IMR-90 (cell line): ENCODE measurements at regions not wholly inside any gene's neighbourhood (a gene's known extent, or its start where the extent isn't known, plus 50 kb on each side); places are given as distances from the start of the nearest gene placed in this dataset.
"Not testable (repeated sequence)": the region's sequence is repeated elsewhere in the genome, so short reads cannot be mapped to it uniquely, and the experiment has no call there.

Source experiments
- ATAC-seq: fragments of 200-7000 bp; cut with Tn5 transposase; 2 replicates; pipeline ENCODE4 v1.9.1; 2020; ENCODE audit warnings: low read depth, mild to moderate bottlenecking, moderate library complexity
- BruUV-seq: library from RNA; stranded (reverse); fragments of 400-500 nt; replicated peaks from 2 replicates; lab custom pipeline; 2021; lab: Mats Ljungman, UMichigan
- CTCF ChIA-PET: fragments of 300-600 bp; formaldehyde crosslinking; extraction: SDS; loops from one replicate; lab custom pipeline; 2021; ENCODE audit warnings: antibody characterized with exemption; lab: Yijun Ruan, JAX
- POLR2A ChIA-PET: fragments of 300-600 bp; sonication (Branson Sonifier 250); formaldehyde crosslinking; loops from one replicate; lab custom pipeline; 2022; ENCODE audit warnings: antibody characterized with exemption; ENCODE audit not compliant: unreplicated experiment; lab: Charles Lee
- DNase-seq: peaks from one replicate; pipeline ENCODE4 v3.0.0; 2013
- H2AFZ ChIP-seq: replicated peaks from 2 replicates; pipeline ENCODE3; 2013; ENCODE audit warnings: low read length, mild to moderate bottlenecking; ENCODE audit not compliant: poor library complexity
- H2AK5ac ChIP-seq: 2 replicates; pipeline ENCODE4 v1.6.1; 2013; ENCODE audit warnings: low read depth, low read length, inconsistent platforms
- H2AK9ac ChIP-seq: replicated peaks from 2 replicates; pipeline ENCODE3; 2013; ENCODE audit warnings: mild to moderate bottlenecking, low read depth, low read length, moderate library complexity; ENCODE audit not compliant: poor library complexity
- H2BK120ac ChIP-seq: 2 replicates; pipeline ENCODE4 v1.6.1; 2013; ENCODE audit warnings: low read depth, low read length, inconsistent platforms
- H2BK15ac ChIP-seq: 3 replicates; pipeline ENCODE4 v1.6.1; 2013; ENCODE audit warnings: low read depth, low read length, inconsistent platforms
- H2BK20ac ChIP-seq: 2 replicates; pipeline ENCODE4 v1.6.1; 2013; ENCODE audit warnings: low read depth, mild to moderate bottlenecking, inconsistent platforms, low read length, moderate library complexity
- H2BK5ac ChIP-seq: 2 replicates; pipeline ENCODE4 v1.6.1; 2013; ENCODE audit warnings: mild to moderate bottlenecking, low read depth, low read length, inconsistent platforms; ENCODE audit not compliant: poor library complexity, severe bottlenecking
- H3K14ac ChIP-seq: replicated peaks from 2 replicates; pipeline ENCODE4 v1.6.1; 2013; ENCODE audit warnings: low read depth, low read length, inconsistent platforms
- H3K18ac ChIP-seq: 2 replicates; pipeline ENCODE4 v1.6.1; 2013; ENCODE audit warnings: low read depth, low read length, control low read depth
- H3K23ac ChIP-seq: 2 replicates; pipeline ENCODE4 v1.6.1; 2013; ENCODE audit warnings: low read depth, low read length, inconsistent platforms
- H3K27ac ChIP-seq: 2 replicates; pipeline ENCODE4 v1.5.1; 2013; ENCODE audit warnings: mild to moderate bottlenecking, control low read depth, low read length; ENCODE audit not compliant: insufficient read depth
- H3K27me3 ChIP-seq: 2 replicates; pipeline ENCODE4 v1.6.1; 2013; ENCODE audit warnings: low read length; ENCODE audit not compliant: control insufficient read depth, insufficient read depth
- H3K36me3 ChIP-seq: 2 replicates; pipeline ENCODE4 v1.6.1; 2013; ENCODE audit warnings: low read length, mixed read lengths; ENCODE audit not compliant: control insufficient read depth, insufficient read depth
- H3K4ac ChIP-seq: 2 replicates; pipeline ENCODE4 v1.6.1; 2013; ENCODE audit warnings: low read depth, low read length, inconsistent platforms
- H3K4me1 ChIP-seq: 2 replicates; pipeline ENCODE4 v1.6.1; 2013; ENCODE audit warnings: low read length, mixed read lengths; ENCODE audit not compliant: control insufficient read depth, insufficient read depth
- H3K4me2 ChIP-seq: 2 replicates; pipeline ENCODE4 v1.6.1; 2013; ENCODE audit warnings: low read depth, mild to moderate bottlenecking, control low read depth, low read length, moderate library complexity
- H3K4me3 ChIP-seq: 2 replicates; pipeline ENCODE4 v1.5.1; 2013; ENCODE audit warnings: low read depth, mild to moderate bottlenecking, control low read depth, low read length, moderate library complexity; ENCODE audit not compliant: insufficient read depth
- H3K56ac ChIP-seq: 2 replicates; pipeline ENCODE4 v1.6.1; 2013; ENCODE audit warnings: low read length, inconsistent platforms; ENCODE audit not compliant: insufficient read depth; ENCODE audit errors: extremely low read depth
- H3K79me1 ChIP-seq, 2 experiments: 2 replicates each; pipeline ENCODE4 v1.6.1; 2013; ENCODE audit warnings: low read length in 2 of 2, inconsistent platforms in 1 of 2, low read depth in 1 of 2
- H3K9ac ChIP-seq: 2 replicates; pipeline ENCODE4 v1.6.1; 2013; ENCODE audit warnings: low read depth, low read length, control low read depth
- H3K9me1 ChIP-seq: 2 replicates; pipeline ENCODE4 v1.6.1; 2013; ENCODE audit warnings: low read length, inconsistent platforms; ENCODE audit not compliant: insufficient read depth
- H3K9me3 ChIP-seq: 2 replicates; pipeline ENCODE4 v1.6.1; 2013; ENCODE audit warnings: low read length; ENCODE audit not compliant: control insufficient read depth, insufficient read depth
- H4K20me1 ChIP-seq: 2 replicates; pipeline ENCODE4 v1.6.1; 2013; ENCODE audit warnings: low read length, inconsistent platforms; ENCODE audit not compliant: insufficient read depth
- H4K5ac ChIP-seq: 2 replicates; pipeline ENCODE4 v1.6.1; 2013; ENCODE audit warnings: mild to moderate bottlenecking, low read depth, low read length, control low read depth
- H4K8ac ChIP-seq, 2 experiments: 2 replicates each; pipeline ENCODE4 v1.6.1; 2013; ENCODE audit warnings: low read depth in 2 of 2, low read length in 2 of 2, control low read depth in 1 of 2, inconsistent platforms in 1 of 2
- H4K91ac ChIP-seq: 2 replicates; pipeline ENCODE4 v1.6.1; 2013; ENCODE audit warnings: low read depth, low read length, inconsistent platforms; ENCODE audit not compliant: insufficient read depth
- WGBS, 2 experiments: methylation state at CpG; one replicate each; pipeline versions ENCODE4 v1.1.5 to v1.1.7; 2013; ENCODE audit warnings: missing lambda C conversion rate in 2 of 2; ENCODE audit not compliant: insufficient read length in 1 of 2; ENCODE audit errors: extremely low coverage in 2 of 2; 5-methylcytosine and 5-hydroxymethylcytosine counted together
- dilution Hi-C: fragments of 300-500 bp; cut with HindIII; formaldehyde crosslinking; loops from one replicate; pipeline ENCODE4 v1.14.3; 2018; ENCODE audit warnings: low sequenced_read_pairs; ENCODE audit not compliant: unreplicated experiment
- in situ Hi-C: fragments of 300-500 bp; cut with MboI; formaldehyde crosslinking; loops from 3 replicates; pipeline ENCODE4 v1.14.3; 2019; ENCODE audit warnings: low sequenced_read_pairs, inconsistent platforms, mixed read lengths
- intact Hi-C: fragments of 100-400 bp; cut with micrococcal nuclease; formaldehyde crosslinking; loops from 2 replicates; pipeline ENCODE4 v1.10.0; 2022

DNA sequence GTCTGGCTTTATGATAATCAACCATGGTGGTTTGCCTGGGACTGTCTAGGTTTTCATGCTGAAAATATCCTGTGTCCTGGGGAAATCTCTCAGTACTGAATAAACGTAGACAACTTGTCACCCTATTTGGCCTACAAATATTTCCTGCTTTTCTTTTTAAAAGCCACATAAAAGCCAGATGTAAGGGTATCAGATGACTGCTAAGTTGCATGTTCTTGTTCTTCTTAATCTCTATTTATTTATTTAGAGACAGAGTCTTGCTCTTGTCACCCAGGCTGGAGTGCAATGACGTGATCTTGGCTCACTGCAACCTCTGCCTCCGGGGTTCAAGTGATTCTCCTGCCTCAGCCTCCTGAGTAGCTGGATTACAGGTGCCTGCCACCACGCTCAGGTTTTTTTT, 117.7 kb downstream of the DCK start:
- H4K20me1 ChIP-seq, H3K9ac ChIP-seq, H2BK15ac ChIP-seq, H3K9me1 ChIP-seq, H3K27ac ChIP-seq, H2AK9ac ChIP-seq, H3K56ac ChIP-seq, BruUV-seq, H2BK20ac ChIP-seq, H2AK5ac ChIP-seq, H3K4me1 ChIP-seq, H3K9me3 ChIP-seq, CTCF ChIA-PET, H3K14ac ChIP-seq, H2AFZ ChIP-seq, H3K18ac ChIP-seq, H3K36me3 ChIP-seq, H2BK5ac ChIP-seq, H4K91ac ChIP-seq, H3K79me1 ChIP-seq, H3K27me3 ChIP-seq, H3K4me3 ChIP-seq, dilution Hi-C loops, DNase-seq, H2BK120ac ChIP-seq, POLR2A ChIA-PET, intact Hi-C loops, H3K4me2 ChIP-seq, H4K5ac ChIP-seq, H4K8ac ChIP-seq, ATAC-seq, H3K4ac ChIP-seq, H3K23ac ChIP-seq: not testable (repeated sequence)
- no CpG with 5 or more reads among the region's 4 CpGs for WGBS, 2 experiments
- in situ Hi-C loops, result loop anchor here (5.0 kb wide), 1 partner anchor 34 kb away; no protein-coding TSS in a partner anchor
